GM18511 (cell line): ENCODE measurements at regions not wholly inside any gene's neighbourhood (a gene's known extent, or its start where the extent isn't known, plus 50 kb on each side); places are given as distances from the start of the nearest gene placed in this dataset.

ENCODE experiments used
- ATAC-seq: cut with Tn5 transposase; IDR thresholded peaks from one replicate; pipeline ENCODE4 v1.9.1; 2021; ENCODE audit warnings: mild to moderate bottlenecking, moderate library complexity; ENCODE audit not compliant: unreplicated experiment

- no peak for ATAC-seq
Measured at GRCh38 chr5:87099291-87099839, 168.3 kb upstream of the RASA1 start.

- ATAC-seq = no peak
Measured at GRCh38 chr5:87099968-87100367, 167.7 kb upstream of the RASA1 start.

GRCh38 chr5:87101321-87101720 lies 166.4 kb upstream of the RASA1 start:
- ATAC-seq = no peak

DNA sequence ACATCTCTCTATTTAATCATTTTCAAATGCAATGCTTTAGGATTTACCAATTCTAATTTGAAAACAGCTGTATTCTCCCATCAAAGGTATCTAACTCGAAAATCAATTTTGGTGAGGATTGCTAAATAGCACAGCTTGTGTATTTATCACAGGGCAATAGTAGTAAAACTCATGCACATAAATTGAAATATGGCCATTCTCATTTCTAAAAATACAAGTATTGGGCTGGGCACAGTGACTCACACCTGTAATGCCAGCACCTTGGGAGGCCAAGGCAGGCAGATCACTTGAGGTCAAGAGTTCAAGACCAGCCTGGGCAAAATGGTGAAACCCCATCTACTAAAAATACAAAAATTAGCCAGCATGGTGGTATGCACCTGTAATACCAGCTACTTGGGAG lies 164.8 kb upstream of the RASA1 start:
- no peak for ATAC-seq

DNA sequence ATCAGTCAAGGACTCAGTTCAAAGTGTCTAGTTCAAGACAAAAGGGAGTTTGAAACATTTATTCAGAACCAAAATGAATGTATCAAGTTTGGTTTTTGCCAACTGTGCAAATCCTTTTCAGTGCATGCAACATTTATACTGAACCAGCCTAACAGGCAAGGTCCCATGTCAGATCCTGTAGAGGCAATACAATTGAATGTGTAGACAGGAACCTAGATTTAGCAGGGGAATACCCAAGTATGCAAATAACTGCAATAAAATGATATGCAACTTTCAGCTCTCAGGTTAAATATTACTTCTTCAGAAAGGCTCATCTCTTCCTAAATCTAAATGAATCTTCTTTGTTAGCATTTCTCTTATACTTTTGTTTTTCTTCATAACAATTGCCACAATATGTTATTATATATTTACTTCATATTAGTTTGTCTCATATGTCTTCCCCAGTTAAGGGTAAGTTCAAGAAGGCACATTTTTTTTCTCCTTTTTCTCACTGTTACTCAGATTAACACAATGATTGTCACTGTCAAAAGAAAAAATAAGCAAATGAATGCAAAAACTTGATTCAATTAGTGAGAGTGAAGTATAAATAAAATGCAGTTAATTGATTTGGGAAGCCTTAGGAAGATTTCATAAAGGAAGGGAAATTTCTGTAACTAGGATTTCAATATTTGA lies 163.9 kb upstream of the RASA1 start:
- ATAC-seq = peak; percentile 99

- no peak for ATAC-seq
Measured at GRCh38 chr5:87105577-87105976, 162.1 kb upstream of the RASA1 start.

- ATAC-seq = no peak
Measured at GRCh38 chr5:87109746-87110145, 157.9 kb upstream of the RASA1 start.

DNA sequence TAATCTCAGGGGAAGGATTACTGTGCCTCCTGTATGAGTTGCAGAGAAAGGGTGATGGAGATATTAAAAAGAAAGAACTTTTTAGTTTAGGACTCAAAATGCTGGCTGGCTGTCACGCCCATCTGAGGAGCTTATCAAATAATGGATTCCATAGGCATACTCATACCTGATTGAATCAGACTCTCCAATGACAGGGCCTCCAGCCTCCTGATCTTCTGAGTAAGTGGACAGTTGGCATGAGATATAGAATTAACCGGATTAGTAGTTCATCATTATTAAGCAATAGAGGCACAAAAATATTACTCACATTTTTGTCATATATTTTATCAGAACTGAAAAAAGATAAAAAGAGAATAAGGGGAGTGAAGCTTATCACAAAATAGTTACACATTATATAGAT lies 157.0 kb upstream of the RASA1 start:
- ATAC-seq = no peak

- ATAC-seq = no peak
Measured at GRCh38 chr5:87113861-87114260, 153.8 kb upstream of the RASA1 start.

GRCh38 chr5:87114631-87115030 lies 153.1 kb upstream of the RASA1 start:
- no peak for ATAC-seq

DNA sequence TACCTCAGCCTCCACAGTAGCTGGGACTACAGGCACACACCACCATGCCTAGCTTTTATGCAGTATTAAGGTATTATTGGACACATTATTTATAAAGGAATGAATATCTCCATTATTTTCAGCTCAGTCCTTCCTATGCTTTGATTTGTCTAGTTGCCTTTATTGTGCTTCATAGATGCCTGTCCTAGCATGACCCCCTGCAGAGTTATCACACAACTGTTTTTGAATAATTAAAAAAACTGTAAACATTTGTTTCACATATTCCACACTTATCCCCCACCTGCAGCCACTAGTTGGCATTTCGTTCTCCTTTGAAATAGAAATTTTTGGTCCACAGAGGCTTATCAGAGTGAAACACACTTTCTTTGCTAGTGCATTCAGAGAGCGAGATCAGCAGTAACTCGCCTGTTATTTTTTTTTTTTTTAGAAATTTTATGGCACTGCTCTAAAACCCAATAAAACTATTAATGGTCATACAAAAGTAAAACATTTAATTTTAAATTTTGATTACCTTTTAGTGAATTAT lies 151.8 kb upstream of the RASA1 start:
- no peak for ATAC-seq

- peak; percentile 84 for ATAC-seq
Measured at GRCh38 chr5:87116825-87117512, 150.7 kb upstream of the RASA1 start.

DNA sequence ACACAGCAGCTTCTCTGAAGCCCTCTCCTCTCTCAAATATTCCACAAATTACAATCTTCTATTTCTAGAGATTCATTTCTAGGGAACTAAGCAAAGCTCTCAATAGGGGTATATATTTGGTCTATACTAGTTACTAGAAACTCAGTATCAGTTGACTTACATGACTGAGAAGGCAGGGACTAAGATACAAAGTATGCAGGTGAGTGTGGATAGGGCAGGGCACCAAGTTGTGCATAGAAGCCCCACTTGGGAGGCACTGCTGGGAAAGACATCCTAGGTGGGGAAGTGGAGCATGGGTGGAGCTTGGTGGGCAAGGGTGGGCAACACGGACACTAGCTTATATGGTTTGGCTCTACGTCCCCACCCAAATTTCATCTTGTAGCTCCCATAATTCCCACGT lies 148.1 kb upstream of the RASA1 start:
- ATAC-seq = no peak

DNA sequence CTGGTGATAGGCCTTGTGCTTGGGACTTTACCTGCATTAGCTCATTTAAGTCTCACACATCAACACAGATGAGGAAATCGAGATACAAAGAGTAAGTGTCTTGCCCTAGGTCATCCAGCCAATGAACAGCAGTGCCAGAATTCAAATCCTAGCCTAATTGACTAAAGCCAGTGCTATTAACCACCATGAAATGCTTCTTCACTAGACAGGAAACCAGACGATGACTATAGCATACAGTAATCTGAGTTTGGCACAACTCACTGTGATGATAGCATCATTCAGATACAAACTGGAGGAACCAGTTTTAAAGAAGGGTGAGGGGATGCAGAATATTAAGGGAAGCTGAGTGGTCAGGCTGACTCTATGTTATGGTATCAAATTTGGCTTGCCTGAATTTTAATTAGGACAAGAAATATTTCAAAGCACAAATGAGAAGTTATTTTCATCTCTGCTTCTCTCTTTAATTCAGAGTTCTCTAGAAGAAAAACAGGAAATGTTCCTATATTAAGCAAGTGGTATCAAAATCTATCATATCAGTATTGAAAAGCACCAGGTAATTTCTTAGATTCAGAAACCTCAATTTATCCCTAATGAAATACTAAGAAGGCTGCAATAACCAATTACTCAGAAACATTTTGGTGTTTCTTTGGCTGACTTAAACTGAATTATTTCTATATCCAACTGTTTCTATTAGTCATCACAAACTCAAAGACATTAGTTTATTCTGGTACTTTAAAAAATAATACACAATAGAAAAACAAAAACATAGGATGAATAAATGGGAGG lies 147.0 kb upstream of the RASA1 start:
- ATAC-seq = peak; percentile 39

DNA sequence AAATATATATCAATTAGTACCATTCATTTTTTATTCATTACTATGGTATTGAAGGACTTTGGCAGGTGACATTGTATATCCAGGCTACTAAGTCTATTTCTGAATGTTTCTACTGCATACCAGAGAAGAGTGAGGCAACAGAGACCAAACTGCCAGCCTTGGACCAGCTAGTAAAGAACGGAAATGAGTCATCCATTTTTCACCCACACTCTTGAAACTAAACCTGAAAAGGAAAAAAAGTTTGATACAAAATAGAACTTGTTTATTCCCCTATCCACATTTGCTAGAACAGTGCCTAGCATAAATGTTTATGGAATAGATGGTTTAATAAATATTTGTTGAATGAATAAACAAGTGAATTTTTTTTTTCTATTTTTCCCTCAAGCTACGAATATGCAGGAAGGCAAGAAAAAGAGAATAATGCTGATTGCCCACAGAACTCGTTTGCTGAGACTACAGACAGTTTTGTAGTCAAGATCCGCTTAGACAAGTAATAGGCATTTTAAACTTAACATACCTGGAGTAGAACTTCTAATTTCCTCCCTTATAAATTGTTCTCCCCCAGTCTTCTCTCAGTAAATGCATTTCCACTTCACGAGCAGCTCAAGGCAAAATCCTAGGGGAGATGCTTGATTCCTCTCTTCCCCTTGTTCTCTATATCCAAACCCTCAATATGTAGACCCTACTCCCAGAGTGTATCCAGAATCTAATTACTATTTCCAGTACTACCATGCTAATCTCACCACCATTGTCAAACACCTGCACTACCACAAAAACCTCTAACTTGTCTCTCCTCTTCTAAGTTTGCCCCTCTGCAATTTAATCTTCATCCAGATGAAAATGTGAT lies 146.2 kb upstream of the RASA1 start:
- peak; percentile 79 for ATAC-seq

GRCh38 chr5:87122151-87122977 lies 145.3 kb upstream of the RASA1 start:
- ATAC-seq = no peak

GRCh38 chr5:87125766-87126165 lies 141.9 kb upstream of the RASA1 start:
- no peak for ATAC-seq

DNA sequence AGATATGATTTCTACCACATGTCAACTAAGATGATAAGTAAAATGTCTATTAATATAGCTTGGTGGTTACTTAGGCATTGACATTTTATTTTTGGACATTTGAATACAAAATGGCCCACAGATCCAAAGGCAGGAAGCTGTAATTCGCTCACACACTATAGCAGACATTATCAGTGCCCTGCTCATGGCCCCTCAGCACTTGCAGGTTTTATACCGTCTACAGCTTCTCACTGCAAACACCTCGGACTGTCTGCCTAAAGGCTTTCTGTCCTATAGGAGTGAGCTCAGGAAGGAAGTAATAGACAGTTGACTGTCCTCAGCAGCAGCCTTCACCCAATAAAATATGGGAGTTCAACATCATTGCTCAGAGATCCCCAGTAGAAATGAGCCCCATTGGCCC lies 140.8 kb upstream of the RASA1 start:
- ATAC-seq = no peak

DNA sequence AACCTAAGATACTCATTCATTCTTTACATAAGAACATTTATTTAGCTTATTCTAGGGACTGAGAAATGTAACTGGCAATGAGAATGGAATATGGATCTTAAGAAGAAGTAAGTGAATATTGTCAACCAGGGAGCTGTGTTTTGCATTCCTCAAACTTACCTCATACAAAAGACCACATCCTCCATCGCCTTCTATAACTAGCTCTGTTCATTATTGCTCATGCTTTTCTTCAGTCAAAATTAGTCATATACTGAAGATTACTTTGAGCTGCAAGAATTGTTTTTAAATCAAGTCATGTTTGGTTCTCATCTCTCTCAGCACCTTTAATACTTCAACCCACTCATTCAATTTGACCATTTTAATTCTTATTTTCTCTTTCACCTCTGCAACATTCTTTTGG lies 140.3 kb upstream of the RASA1 start:
- ATAC-seq = no peak
